ENCODE measurements at regions not wholly inside any gene's neighbourhood (a gene's known extent, or its start where the extent isn't known, plus 50 kb on each side); places are given as distances from the start of the nearest gene placed in this dataset.

- POLR2A ChIA-PET, result no interaction called here
- intact Hi-C loops (cut with micrococcal nuclease; ENCODE audit: unreplicated experiment), result no loop called here
- TF ChIP-seq TCF7L2 (IDR thresholded peaks at IDR 0.05; ENCODE audit: low read depth, low read length), result no peak
- TF ChIP-seq REST (IDR thresholded peaks at IDR 0.05; ENCODE audit: insufficient read depth in 1 of 2, low read depth in 2 of 2, low read length in 1 of 2), result no peak
- TF ChIP-seq POLR2AphosphoS5 (IDR thresholded peaks at IDR 0.05; ENCODE audit: low read depth, low read length), result no peak
- TF ChIP-seq CTCF (IDR thresholded peaks at IDR 0.05), result no peak
- no peak for TF ChIP-seq SIN3A (IDR thresholded peaks at IDR 0.05; ENCODE audit: borderline replicate concordance, insufficient read depth, low read depth, low read length)
These were observed 120.4 kb downstream of the MXRA5 start for GRCh38 chrX:3226087-3226486.

GRCh38 chrX:3221643-3222042 is 124.8 kb downstream of the MXRA5 start:
- Histone ChIP-seq H3K4me3 (ENCODE audit: low read depth in 2 of 2, low read length in 2 of 2) (no peak overlapping the region), H3K36me3 (ENCODE audit: control insufficient read depth, insufficient read depth, low read length) (no peaks in the 10 kb centered on the region), H3K4me1 (ENCODE audit: control insufficient read depth, insufficient read depth, low read length) (no peaks in the 10 kb centered on the region), H3K27me3 (ENCODE audit: control insufficient read depth, insufficient read depth, low read length) (no peaks in the 10 kb centered on the region), H3K9me3 (ENCODE audit: control insufficient read depth, insufficient read depth, low read depth, low read length) (no peaks in the 10 kb centered on the region), H3K27ac (ENCODE audit: low read length) (no peak overlapping the region)
- ATAC-seq, result no peak
- TF ChIP-seq REST (IDR thresholded peaks at IDR 0.05; ENCODE audit: insufficient read depth in 1 of 2, low read depth in 2 of 2, low read length in 1 of 2) (no peak), CTCF (IDR thresholded peaks at IDR 0.05) (no peak), POLR2AphosphoS5 (IDR thresholded peaks at IDR 0.05; ENCODE audit: low read depth, low read length) (no peak), SIN3A (IDR thresholded peaks at IDR 0.05; ENCODE audit: borderline replicate concordance, insufficient read depth, low read depth, low read length) (no peak), TCF7L2 (IDR thresholded peaks at IDR 0.05; ENCODE audit: low read depth, low read length) (no peak)
- ChIA-PET POLR2A (no interaction called here), CTCF (no interaction called here)
- DNase-seq (ENCODE audit: low read depth, low spot score), result no peak
- in situ Hi-C loops (cut with HindIII; ENCODE audit: low pct_unique_long_range_greater_than_20kb, low sequenced_read_pairs) (no loop called here), intact Hi-C loops (cut with micrococcal nuclease; ENCODE audit: unreplicated experiment) (no loop called here)
- BruUV-seq (replicated peaks), result no TSS peak

More at GRCh38 chrX:3226087-3226486, 120.4 kb downstream of the MXRA5 start:
- CTCF ChIA-PET, result no interaction called here
- DNase-seq (ENCODE audit: low read depth, low spot score) (no peak), ATAC-seq (no peak)
- H3K27ac ChIP-seq (ENCODE audit: low read length), result no peak overlapping the region
- H3K4me1 ChIP-seq (ENCODE audit: control insufficient read depth, insufficient read depth, low read length), result no peaks in the 10 kb centered on the region
- H3K9me3 ChIP-seq (ENCODE audit: control insufficient read depth, insufficient read depth, low read depth, low read length), result no peaks in the 10 kb centered on the region
- in situ Hi-C loops (cut with HindIII; ENCODE audit: low pct_unique_long_range_greater_than_20kb, low sequenced_read_pairs), result no loop called here
- no peaks in the 10 kb centered on the region for H3K36me3 ChIP-seq (ENCODE audit: control insufficient read depth, insufficient read depth, low read length)
- H3K4me3 ChIP-seq (ENCODE audit: low read depth in 2 of 2, low read length in 2 of 2), result no peak overlapping the region
- no TSS peak for BruUV-seq (replicated peaks)
- no peaks in the 10 kb centered on the region for H3K27me3 ChIP-seq (ENCODE audit: control insufficient read depth, insufficient read depth, low read length)

Measured in Panc1 (cell line).